OCI-LY7 (cell line): ENCODE measurements at regions not wholly inside any gene's neighbourhood (a gene's known extent, or its start where the extent isn't known, plus 50 kb on each side); places are given as distances from the start of the nearest gene placed in this dataset.

Experiments used
- CTCF ChIP-seq: fragments of 200-600 bp; sonication (generic); conservative IDR thresholded peaks from 2 replicates; pipeline ENCODE4 v1.5.1; 2014; ENCODE audit warnings: mild to moderate bottlenecking, antibody characterized with exemption, low read length, moderate library complexity, mixed read lengths
- EZH2phosphoT487 ChIP-seq: fragments of 200-600 bp; sonication (generic); IDR thresholded peaks from 2 replicates; pipeline ENCODE4 v1.6.1; 2018; ENCODE audit warnings: low read depth, borderline replicate concordance, mild to moderate bottlenecking, mixed run types, antibody characterized with exemption, low read length, moderate library complexity, mixed read lengths

- TF ChIP-seq CTCF (no peak), EZH2phosphoT487 (no peak)
Measured at GRCh38 chr5:159773062-159773924, 143.0 kb upstream of the ADRA1B start.
